DND-41 (cell line): ENCODE measurements at regions not wholly inside any gene's neighbourhood (a gene's known extent, or its start where the extent isn't known, plus 50 kb on each side); places are given as distances from the start of the nearest gene placed in this dataset.

ENCODE experiments used
- EZH2 ChIP-seq: IDR thresholded peaks from 3 replicates; pipeline ENCODE4 v1.6.1; 2012; ENCODE audit warnings: borderline replicate concordance, low read depth, mild to moderate bottlenecking, moderate library complexity, low read length, inconsistent platforms; ENCODE audit not compliant: severe bottlenecking
- TF ChIP-seq, protein P1 (sequence below): IDR thresholded peaks from 2 replicates; pipeline ENCODE4 v1.5.1; 2012; ENCODE audit warnings: borderline replicate concordance, low read length, moderate library complexity, mild to moderate bottlenecking; ENCODE audit not compliant: poor library complexity, severe bottlenecking; ENCODE audit errors: extremely low read depth

GRCh38 chr1:181160998-181161870, 72.7 kb downstream of the IER5 start:
- TF ChIP-seq EZH2, result no peak
- TF ChIP-seq, protein P1, sequence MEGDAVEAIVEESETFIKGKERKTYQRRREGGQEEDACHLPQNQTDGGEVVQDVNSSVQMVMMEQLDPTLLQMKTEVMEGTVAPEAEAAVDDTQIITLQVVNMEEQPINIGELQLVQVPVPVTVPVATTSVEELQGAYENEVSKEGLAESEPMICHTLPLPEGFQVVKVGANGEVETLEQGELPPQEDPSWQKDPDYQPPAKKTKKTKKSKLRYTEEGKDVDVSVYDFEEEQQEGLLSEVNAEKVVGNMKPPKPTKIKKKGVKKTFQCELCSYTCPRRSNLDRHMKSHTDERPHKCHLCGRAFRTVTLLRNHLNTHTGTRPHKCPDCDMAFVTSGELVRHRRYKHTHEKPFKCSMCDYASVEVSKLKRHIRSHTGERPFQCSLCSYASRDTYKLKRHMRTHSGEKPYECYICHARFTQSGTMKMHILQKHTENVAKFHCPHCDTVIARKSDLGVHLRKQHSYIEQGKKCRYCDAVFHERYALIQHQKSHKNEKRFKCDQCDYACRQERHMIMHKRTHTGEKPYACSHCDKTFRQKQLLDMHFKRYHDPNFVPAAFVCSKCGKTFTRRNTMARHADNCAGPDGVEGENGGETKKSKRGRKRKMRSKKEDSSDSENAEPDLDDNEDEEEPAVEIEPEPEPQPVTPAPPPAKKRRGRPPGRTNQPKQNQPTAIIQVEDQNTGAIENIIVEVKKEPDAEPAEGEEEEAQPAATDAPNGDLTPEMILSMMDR, result no peak
